DND-41 (cell line): ENCODE measurements at regions not wholly inside any gene's neighbourhood (a gene's known extent, or its start where the extent isn't known, plus 50 kb on each side); places are given as distances from the start of the nearest gene placed in this dataset.

Source experiments
- ATAC-seq: fragments of 200-7000 bp; cut with Tn5 transposase; 3 replicates; pipeline ENCODE4 v1.9.1; 2021; ENCODE audit warnings: low read depth; ENCODE audit not compliant: insufficient read depth
- DNase-seq: peaks from one replicate; pipeline ENCODE4 v3.0.0-alpha.2; 2020
- H2AFZ ChIP-seq: 2 replicates; pipeline ENCODE4 v1.6.0; 2012; ENCODE audit warnings: low read depth, low read length
- H3K27ac ChIP-seq: 2 replicates; pipeline ENCODE4 v1.5.1; 2012; ENCODE audit warnings: low read length, inconsistent platforms
- H3K27me3 ChIP-seq: fragments of 200-600 bp; sonication (generic); 2 replicates; pipeline ENCODE4 v1.6.0; 2012; ENCODE audit warnings: low read length, mild to moderate bottlenecking, inconsistent platforms; ENCODE audit not compliant: insufficient read depth, poor library complexity
- H3K36me3 ChIP-seq: 2 replicates; pipeline ENCODE4 v1.5.1; 2012; ENCODE audit warnings: low read length, inconsistent platforms; ENCODE audit not compliant: insufficient read depth
- H3K4me1 ChIP-seq: 2 replicates; pipeline ENCODE4 v1.5.1; 2012; ENCODE audit warnings: mild to moderate bottlenecking, low read length; ENCODE audit not compliant: insufficient read depth
- H3K4me2 ChIP-seq: 2 replicates; pipeline ENCODE4 v1.6.0; 2012; ENCODE audit warnings: mild to moderate bottlenecking, moderate library complexity, low read length, inconsistent platforms; ENCODE audit not compliant: insufficient read depth
- H3K4me3 ChIP-seq, 2 experiments: fragments of 200-600 bp in 1 of 2; shearing (Covaris generic) in 1 of 2; 2 replicates each; pipeline ENCODE4 v1.5.1; 2012 to 2016; ENCODE audit warnings: inconsistent platforms in 2 of 2, low read length in 2 of 2, mild to moderate bottlenecking in 2 of 2, low read depth in 1 of 2, moderate library complexity in 1 of 2
- H3K79me2 ChIP-seq: 2 replicates; pipeline ENCODE4 v1.6.0; 2012; ENCODE audit warnings: low read length, inconsistent platforms; ENCODE audit not compliant: insufficient read depth
- H3K9ac ChIP-seq: 2 replicates; pipeline ENCODE4 v1.6.0; 2012; ENCODE audit warnings: low read depth, mild to moderate bottlenecking, inconsistent platforms, low read length, moderate library complexity
- H3K9me3 ChIP-seq: 2 replicates; pipeline ENCODE4 v1.5.1; 2012; ENCODE audit warnings: low read length, moderate library complexity, mild to moderate bottlenecking, inconsistent platforms; ENCODE audit not compliant: insufficient read depth, severe bottlenecking
- H4K20me1 ChIP-seq: 2 replicates; pipeline ENCODE4 v1.6.0; 2012; ENCODE audit warnings: low read length; ENCODE audit not compliant: insufficient read depth
- EZH2 ChIP-seq: IDR thresholded peaks from 3 replicates; pipeline ENCODE4 v1.6.1; 2012; ENCODE audit warnings: borderline replicate concordance, low read depth, mild to moderate bottlenecking, moderate library complexity, low read length, inconsistent platforms; ENCODE audit not compliant: severe bottlenecking
- TF ChIP-seq, protein P1 (sequence below): IDR thresholded peaks from 2 replicates; pipeline ENCODE4 v1.5.1; 2012; ENCODE audit warnings: borderline replicate concordance, low read length, moderate library complexity, mild to moderate bottlenecking; ENCODE audit not compliant: poor library complexity, severe bottlenecking; ENCODE audit errors: extremely low read depth

DNA sequence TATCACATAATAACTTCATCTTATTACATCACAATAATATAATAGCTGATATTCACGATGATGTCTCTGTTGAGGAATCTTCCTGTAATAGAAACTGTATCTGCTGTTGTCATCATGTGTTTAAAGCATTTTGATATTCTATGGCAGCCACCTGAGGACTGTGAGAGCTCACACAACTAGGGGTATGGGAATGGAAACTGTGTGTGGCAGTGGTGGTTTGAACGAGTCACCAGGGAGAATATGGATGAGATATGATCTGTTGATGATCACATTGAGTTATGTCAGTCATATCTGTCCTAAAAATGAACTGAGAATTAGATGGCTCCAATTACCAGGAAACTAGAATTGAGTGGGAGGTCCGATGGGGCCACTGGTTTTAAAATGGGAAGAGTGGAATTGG lies 169.6 kb downstream of the MID1IP1 start:
- no peak for ATAC-seq
- Histone ChIP-seq H3K4me2 (no peak overlapping the region), H3K79me2 (no peaks in the 10 kb centered on the region), H2AFZ (no peak overlapping the region), H3K4me3 (no peak overlapping the region), H4K20me1 (no peaks in the 10 kb centered on the region), H3K27ac (no peak overlapping the region), H3K27me3 (no peaks in the 10 kb centered on the region), H3K4me1 (no peaks in the 10 kb centered on the region; the same call in 1 of the 2 replicates), H3K36me3 (no peaks in the 10 kb centered on the region), H3K9ac (no peak overlapping the region), H3K9me3 (no peaks in the 10 kb centered on the region)
- DNase-seq, result no peak
- no peak for TF ChIP-seq EZH2
- TF ChIP-seq, protein P1, sequence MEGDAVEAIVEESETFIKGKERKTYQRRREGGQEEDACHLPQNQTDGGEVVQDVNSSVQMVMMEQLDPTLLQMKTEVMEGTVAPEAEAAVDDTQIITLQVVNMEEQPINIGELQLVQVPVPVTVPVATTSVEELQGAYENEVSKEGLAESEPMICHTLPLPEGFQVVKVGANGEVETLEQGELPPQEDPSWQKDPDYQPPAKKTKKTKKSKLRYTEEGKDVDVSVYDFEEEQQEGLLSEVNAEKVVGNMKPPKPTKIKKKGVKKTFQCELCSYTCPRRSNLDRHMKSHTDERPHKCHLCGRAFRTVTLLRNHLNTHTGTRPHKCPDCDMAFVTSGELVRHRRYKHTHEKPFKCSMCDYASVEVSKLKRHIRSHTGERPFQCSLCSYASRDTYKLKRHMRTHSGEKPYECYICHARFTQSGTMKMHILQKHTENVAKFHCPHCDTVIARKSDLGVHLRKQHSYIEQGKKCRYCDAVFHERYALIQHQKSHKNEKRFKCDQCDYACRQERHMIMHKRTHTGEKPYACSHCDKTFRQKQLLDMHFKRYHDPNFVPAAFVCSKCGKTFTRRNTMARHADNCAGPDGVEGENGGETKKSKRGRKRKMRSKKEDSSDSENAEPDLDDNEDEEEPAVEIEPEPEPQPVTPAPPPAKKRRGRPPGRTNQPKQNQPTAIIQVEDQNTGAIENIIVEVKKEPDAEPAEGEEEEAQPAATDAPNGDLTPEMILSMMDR, result no peak

DNA sequence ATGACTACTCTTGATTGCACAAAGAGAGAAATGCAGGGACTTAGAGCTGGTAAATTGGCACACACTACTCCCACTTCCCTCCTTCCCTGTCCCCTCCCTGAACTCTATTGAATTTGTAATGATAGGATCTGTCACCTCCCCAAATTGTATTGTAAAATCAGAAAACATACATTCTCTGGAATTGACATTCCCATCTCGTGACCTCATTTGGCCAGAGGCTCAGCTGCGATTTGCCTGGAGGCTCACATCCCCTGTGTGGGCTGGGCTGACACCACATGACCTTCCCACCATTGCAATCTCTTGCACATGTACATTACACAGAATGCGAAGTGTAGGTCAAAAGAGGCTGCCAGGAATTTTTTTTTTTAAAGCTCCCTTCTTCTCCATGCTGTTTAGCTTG lies 172.1 kb downstream of the MID1IP1 start:
- Histone ChIP-seq H2AFZ (no peak overlapping the region), H3K79me2 (no peaks in the 10 kb centered on the region), H3K4me1 (no peaks in the 10 kb centered on the region; the same call in 1 of the 2 replicates), H3K27me3 (no peaks in the 10 kb centered on the region), H3K9ac (no peak overlapping the region), H3K4me3 (no peak overlapping the region), H3K4me2 (no peak overlapping the region), H3K9me3 (no peaks in the 10 kb centered on the region), H4K20me1 (no peaks in the 10 kb centered on the region), H3K36me3 (no peaks in the 10 kb centered on the region), H3K27ac (no peak overlapping the region)
- DNase-seq, result no peak
- TF ChIP-seq EZH2, result no peak
- TF ChIP-seq, protein P1, result no peak
- ATAC-seq, result no peak

DNA sequence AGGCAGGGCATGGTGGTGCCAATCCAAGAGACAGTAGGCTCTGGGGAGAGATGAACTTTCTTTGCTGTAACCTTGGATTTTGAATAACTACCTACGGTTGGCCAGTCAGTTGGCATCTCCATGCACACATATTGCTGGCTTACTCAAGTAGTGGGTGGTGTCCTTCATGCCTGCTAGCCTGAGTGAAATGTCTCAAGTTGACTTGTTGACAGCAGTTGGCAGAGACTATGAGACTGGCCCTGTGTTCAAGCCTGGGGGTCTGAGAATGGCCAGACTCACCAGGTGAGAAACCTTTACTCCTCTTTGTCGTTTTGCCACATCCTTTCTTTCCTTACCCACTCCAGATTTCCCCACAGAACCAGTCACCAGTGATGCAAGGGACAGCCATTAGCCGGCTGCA lies 173.3 kb downstream of the MID1IP1 start:
- Histone ChIP-seq H3K27me3 (no peaks in the 10 kb centered on the region), H2AFZ (no peak overlapping the region), H3K79me2 (no peaks in the 10 kb centered on the region), H3K4me3 (no peak overlapping the region), H3K9ac (no peak overlapping the region), H3K36me3 (no peaks in the 10 kb centered on the region), H3K27ac (no peak overlapping the region), H3K4me2 (no peak overlapping the region), H3K9me3 (no peaks in the 10 kb centered on the region), H4K20me1 (no peaks in the 10 kb centered on the region), H3K4me1 (no peaks in the 10 kb centered on the region; the same call in 1 of the 2 replicates)
- ATAC-seq (no peak), DNase-seq (no peak)
- no peak for TF ChIP-seq EZH2
- TF ChIP-seq, protein P1, result no peak

DNA sequence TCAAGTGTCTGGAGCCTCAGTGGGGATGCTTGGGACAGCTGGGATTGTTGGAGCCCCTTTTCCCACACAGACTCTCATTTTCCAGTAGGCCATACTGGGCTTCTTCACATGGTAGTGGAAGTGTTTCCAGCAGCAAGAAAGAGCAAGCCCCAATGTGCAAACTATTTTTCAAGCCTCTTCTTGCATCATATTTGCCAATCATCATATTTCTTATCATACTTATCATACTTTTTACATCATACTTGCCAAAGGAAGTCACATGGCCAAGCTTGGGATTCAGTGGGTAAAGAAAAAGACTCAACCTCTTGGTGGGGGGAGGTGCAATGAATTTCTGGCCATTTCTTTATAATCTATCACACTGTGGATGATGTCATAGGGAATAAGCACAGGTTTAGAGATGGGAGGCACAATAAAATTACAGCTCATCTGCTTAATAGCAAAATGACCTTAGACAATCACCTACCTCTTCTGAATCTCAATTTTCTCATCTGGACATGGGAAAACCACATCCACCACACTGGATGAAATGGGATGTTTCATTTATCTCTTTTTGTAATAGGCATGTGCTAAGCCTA lies 174.2 kb downstream of the MID1IP1 start:
- H3K9ac ChIP-seq, result no peak overlapping the region
- no peak overlapping the region for H3K4me3 ChIP-seq
- H3K27me3 ChIP-seq, result no peaks in the 10 kb centered on the region
- TF ChIP-seq, protein P1, result no peak
- no peak for TF ChIP-seq EZH2
- no peak for ATAC-seq
- H3K36me3 ChIP-seq, result no peaks in the 10 kb centered on the region
- H3K9me3 ChIP-seq, result no peaks in the 10 kb centered on the region
- no peak overlapping the region for H2AFZ ChIP-seq
- no peak for DNase-seq
- no peak overlapping the region for H3K27ac ChIP-seq
- H3K79me2 ChIP-seq, result no peaks in the 10 kb centered on the region
- H3K4me1 ChIP-seq, result no peaks in the 10 kb centered on the region; the same call in 1 of the 2 replicates
- H3K4me2 ChIP-seq, result no peak overlapping the region
- H4K20me1 ChIP-seq, result no peaks in the 10 kb centered on the region
